Smooth muscle cell (in vitro differentiated cells): ENCODE measurements at regions not wholly inside any gene's neighbourhood (a gene's known extent, or its start where the extent isn't known, plus 50 kb on each side); places are given as distances from the start of the nearest gene placed in this dataset.

ENCODE experiments used
- DNase-seq: peaks from one replicate; lab custom pipeline; 2025; ENCODE audit not compliant: unreplicated experiment; lab: John Stamatoyannopoulos, UW
- H2AFZ ChIP-seq: fragments of 200-600 bp; sonication (generic); 2 replicates; pipeline ENCODE4 v1.6.0; 2016; ENCODE audit warnings: antibody characterized with exemption, low read depth, mild to moderate bottlenecking
- H3F3A ChIP-seq: fragments of 200-600 bp; sonication (generic); 2 replicates; pipeline ENCODE4 v1.6.0; 2017; ENCODE audit warnings: antibody characterized with exemption, low read depth
- H3K27ac ChIP-seq: fragments of 200-600 bp; sonication (generic); 2 replicates; pipeline ENCODE4 v1.5.1; 2016; ENCODE audit warnings: low read depth, mild to moderate bottlenecking
- H3K27me3 ChIP-seq: fragments of 200-600 bp; sonication (generic); 2 replicates; pipeline ENCODE4 v1.6.1; 2016; ENCODE audit warnings: low read depth, mild to moderate bottlenecking
- H3K36me3 ChIP-seq: fragments of 200-600 bp; sonication (generic); 2 replicates; pipeline ENCODE4 v1.5.1; 2016; ENCODE audit warnings: low read depth
- H3K4me1 ChIP-seq: fragments of 200-600 bp; sonication (generic); 2 replicates; pipeline ENCODE4 v1.5.1; 2016; ENCODE audit warnings: low read depth
- H3K4me2 ChIP-seq: fragments of 200-600 bp; sonication (generic); 2 replicates; pipeline ENCODE4 v1.6.0; 2016; ENCODE audit warnings: mild to moderate bottlenecking
- H3K4me3 ChIP-seq: fragments of 200-600 bp; sonication (generic); 2 replicates; pipeline ENCODE4 v1.5.1; 2016; ENCODE audit warnings: mild to moderate bottlenecking
- H3K79me2 ChIP-seq: fragments of 200-600 bp; sonication (generic); 2 replicates; pipeline ENCODE4 v1.6.0; 2016; ENCODE audit warnings: low read depth, mild to moderate bottlenecking
- H3K9ac ChIP-seq: fragments of 200-600 bp; sonication (generic); 2 replicates; pipeline ENCODE4 v1.6.0; 2016; ENCODE audit warnings: low read depth
- H3K9me3 ChIP-seq: fragments of 200-600 bp; sonication (generic); replicated peaks from 2 replicates; pipeline ENCODE4 v1.5.1; 2016; ENCODE audit warnings: low read depth
- H4K20me1 ChIP-seq: fragments of 200-600 bp; sonication (generic); 2 replicates; pipeline ENCODE4 v1.6.0; 2016; ENCODE audit warnings: low read depth
- WGBS: methylation state at CpG from one replicate; pipeline ENCODE4 v1.1.7; 2016; ENCODE audit warnings: low lambda C conversion rate; 5-methylcytosine and 5-hydroxymethylcytosine counted together
- TF ChIP-seq, protein P1 (sequence below): fragments of 200-600 bp; sonication (generic); IDR thresholded peaks from 2 replicates; pipeline ENCODE4 v1.5.1; 2017; ENCODE audit warnings: borderline replicate concordance, mild to moderate bottlenecking, antibody characterized with exemption; ENCODE audit not compliant: insufficient read depth, poor library complexity, severe bottlenecking

DNA sequence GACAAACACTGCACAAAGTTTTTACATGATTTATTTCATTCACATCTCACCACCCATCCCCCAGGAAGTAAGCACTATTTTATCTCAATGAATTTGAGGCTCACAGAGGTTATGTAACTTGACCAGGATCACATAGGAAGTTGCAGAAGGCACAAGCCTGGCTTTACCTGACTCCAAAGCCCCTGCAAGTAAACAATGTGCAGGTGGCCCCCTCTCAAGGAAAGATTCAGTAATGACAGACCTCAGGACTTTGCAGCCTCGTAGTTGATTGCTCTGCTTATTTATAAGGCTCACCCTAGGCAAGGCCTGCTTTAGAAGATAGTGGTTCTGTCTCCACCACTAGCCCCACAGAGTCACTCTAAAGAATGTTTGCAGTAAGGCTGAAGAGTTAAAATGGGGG lies 79.8 kb upstream of the MDFIC2 start:
- Histone ChIP-seq H3K27ac (no peak overlapping the region), H4K20me1 (no peaks in the 10 kb centered on the region), H3K36me3 (no peaks in the 10 kb centered on the region), H3K4me2 (no peak overlapping the region), H3K9me3 (no peaks in the 10 kb centered on the region), H2AFZ (no peak overlapping the region), H3K4me3 (no peak overlapping the region), H3F3A (no peaks in the 10 kb centered on the region), H3K4me1 (no peaks in the 10 kb centered on the region), H3K79me2 (no peaks in the 10 kb centered on the region), H3K27me3 (no peaks in the 10 kb centered on the region), H3K9ac (no peak overlapping the region)
- no peak for DNase-seq
- 50% methylated on average over 1 of the region's 1 CpG for WGBS
- TF ChIP-seq, protein P1, sequence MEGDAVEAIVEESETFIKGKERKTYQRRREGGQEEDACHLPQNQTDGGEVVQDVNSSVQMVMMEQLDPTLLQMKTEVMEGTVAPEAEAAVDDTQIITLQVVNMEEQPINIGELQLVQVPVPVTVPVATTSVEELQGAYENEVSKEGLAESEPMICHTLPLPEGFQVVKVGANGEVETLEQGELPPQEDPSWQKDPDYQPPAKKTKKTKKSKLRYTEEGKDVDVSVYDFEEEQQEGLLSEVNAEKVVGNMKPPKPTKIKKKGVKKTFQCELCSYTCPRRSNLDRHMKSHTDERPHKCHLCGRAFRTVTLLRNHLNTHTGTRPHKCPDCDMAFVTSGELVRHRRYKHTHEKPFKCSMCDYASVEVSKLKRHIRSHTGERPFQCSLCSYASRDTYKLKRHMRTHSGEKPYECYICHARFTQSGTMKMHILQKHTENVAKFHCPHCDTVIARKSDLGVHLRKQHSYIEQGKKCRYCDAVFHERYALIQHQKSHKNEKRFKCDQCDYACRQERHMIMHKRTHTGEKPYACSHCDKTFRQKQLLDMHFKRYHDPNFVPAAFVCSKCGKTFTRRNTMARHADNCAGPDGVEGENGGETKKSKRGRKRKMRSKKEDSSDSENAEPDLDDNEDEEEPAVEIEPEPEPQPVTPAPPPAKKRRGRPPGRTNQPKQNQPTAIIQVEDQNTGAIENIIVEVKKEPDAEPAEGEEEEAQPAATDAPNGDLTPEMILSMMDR: no peak

DNA sequence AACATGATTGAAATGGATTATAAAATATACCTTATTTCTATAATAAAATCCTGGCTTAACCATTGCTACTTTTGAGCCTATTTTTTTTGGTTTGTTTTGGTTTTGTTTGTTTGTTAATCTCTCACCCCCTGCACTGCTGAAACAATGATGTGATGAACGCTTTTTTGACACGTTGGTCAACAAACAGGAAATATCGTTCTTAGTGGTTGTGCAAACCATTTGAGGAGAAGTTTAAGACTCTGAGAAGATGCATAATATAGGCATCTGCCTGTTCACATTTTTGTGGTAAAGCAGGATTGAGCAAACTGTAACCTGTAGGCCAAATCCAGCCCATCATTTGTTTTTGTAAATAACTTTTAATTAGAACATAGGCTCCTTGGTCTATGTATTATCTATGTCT lies 75.5 kb upstream of the MDFIC2 start:
- TF ChIP-seq, protein P1: no peak
- Histone ChIP-seq H3F3A (no peaks in the 10 kb centered on the region), H3K36me3 (no peaks in the 10 kb centered on the region), H3K9me3 (no peaks in the 10 kb centered on the region), H2AFZ (no peak overlapping the region), H3K4me2 (no peak overlapping the region), H4K20me1 (no peaks in the 10 kb centered on the region), H3K4me3 (no peak overlapping the region), H3K27me3 (no peaks in the 10 kb centered on the region), H3K9ac (no peak overlapping the region), H3K79me2 (no peaks in the 10 kb centered on the region), H3K27ac (no peak overlapping the region), H3K4me1 (no peaks in the 10 kb centered on the region)
- 81% methylated on average over 3 of the region's 3 CpGs for WGBS
- no peak for DNase-seq

DNA sequence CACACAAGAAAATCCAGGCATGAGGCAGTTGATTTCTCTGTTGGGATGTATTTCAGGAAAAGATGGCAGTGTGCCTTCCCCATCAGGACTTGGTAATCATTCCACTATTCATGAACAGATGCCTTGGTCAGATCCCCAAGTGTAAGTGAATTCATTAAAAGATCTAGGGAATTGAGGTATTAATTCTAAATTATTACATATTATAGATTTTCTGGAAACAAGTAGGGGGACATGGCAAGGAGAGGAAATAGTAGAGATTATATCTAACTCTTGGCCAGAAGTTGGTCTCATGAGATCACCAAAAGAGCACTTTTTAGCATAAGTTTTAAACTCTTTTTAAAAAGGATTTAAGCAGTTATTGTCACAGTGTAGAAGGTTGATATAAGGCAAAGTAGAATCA lies 74.4 kb upstream of the MDFIC2 start:
- Histone ChIP-seq H3K4me2 (no peak overlapping the region), H3K4me1 (no peaks in the 10 kb centered on the region), H3F3A (no peaks in the 10 kb centered on the region), H3K79me2 (no peaks in the 10 kb centered on the region), H2AFZ (no peak overlapping the region), H3K9me3 (no peaks in the 10 kb centered on the region), H3K36me3 (no peaks in the 10 kb centered on the region), H3K27me3 (no peaks in the 10 kb centered on the region), H3K9ac (no peak overlapping the region), H3K4me3 (no peak overlapping the region), H4K20me1 (no peaks in the 10 kb centered on the region), H3K27ac (no peak overlapping the region)
- DNase-seq: no peak
- TF ChIP-seq, protein P1: no peak

GRCh38 chr3:70386043-70386442 lies 73.6 kb upstream of the MDFIC2 start:
- H4K20me1 ChIP-seq: no peaks in the 10 kb centered on the region
- WGBS: 85% methylated on average over 5 of the region's 5 CpGs
- H3K27ac ChIP-seq: no peak overlapping the region
- no peaks in the 10 kb centered on the region for H3K27me3 ChIP-seq
- no peaks in the 10 kb centered on the region for H3F3A ChIP-seq
- no peak for DNase-seq
- H3K4me1 ChIP-seq: no peaks in the 10 kb centered on the region
- no peak overlapping the region for H2AFZ ChIP-seq
- H3K4me3 ChIP-seq: no peak overlapping the region
- no peak overlapping the region for H3K9ac ChIP-seq
- H3K36me3 ChIP-seq: no peaks in the 10 kb centered on the region
- no peaks in the 10 kb centered on the region for H3K9me3 ChIP-seq
- H3K4me2 ChIP-seq: no peak overlapping the region
- H3K79me2 ChIP-seq: no peaks in the 10 kb centered on the region
- TF ChIP-seq, protein P1: no peak
